ENCODE measurements at regions not wholly inside any gene's neighbourhood (a gene's known extent, or its start where the extent isn't known, plus 50 kb on each side); places are given as distances from the start of the nearest gene placed in this dataset.

- TF ChIP-seq CREM (CRISPR knock-in tag; IDR thresholded peaks at IDR 0.05) (no peak), RELA (CRISPR knock-in tag; IDR thresholded peaks at IDR 0.05; ENCODE audit: borderline replicate concordance) (no peak), ZNF263 (CRISPR knock-in tag; IDR thresholded peaks at IDR 0.05; ENCODE audit: low read depth) (no peak), NR2C2 (CRISPR knock-in tag; IDR thresholded peaks at IDR 0.05) (no peak), FOXK1 (CRISPR knock-in tag; IDR thresholded peaks at IDR 0.05) (no peak), AFF4 (CRISPR knock-in tag; IDR thresholded peaks at IDR 0.05; ENCODE audit: borderline replicate concordance) (no peak), CTCF (IDR thresholded peaks at IDR 0.05) (no peak), CREB1 (CRISPR knock-in tag; IDR thresholded peaks at IDR 0.05) (no peak)
Observed at GRCh38 chr2:107502539-107502938, 324.2 kb upstream of the RGPD4 start.
